Cardiac fibroblast (primary cell): ENCODE measurements at regions not wholly inside any gene's neighbourhood (a gene's known extent, or its start where the extent isn't known, plus 50 kb on each side); places are given as distances from the start of the nearest gene placed in this dataset.
"Not testable (repeated sequence)": the region's sequence is repeated elsewhere in the genome, so short reads cannot be mapped to it uniquely, and the experiment has no call there.

Experiments used
- DNase-seq, 2 donors: peaks; one replicate each; pipeline versions ENCODE4 v3.0.0 to v3.0.0-alpha.2; 2010; ENCODE audit warnings: low read depth in 2 of 2
- H3K4me3 ChIP-seq, 2 donors: replicated peaks in 1 of 2; 1 replicate in 1 of 2; 2 replicates in 1 of 2; pipeline ENCODE4 v1.5.1; 2011; ENCODE audit warnings: low read depth in 2 of 2, low read length in 2 of 2, mild to moderate bottlenecking in 2 of 2, moderate library complexity in 1 of 2
- TF ChIP-seq, protein P1 (sequence below): IDR thresholded peaks from one replicate; pipeline ENCODE4 v1.5.1; 2011; ENCODE audit warnings: low read depth, mild to moderate bottlenecking, low read length, inconsistent platforms

- peak in 1 of 2 donors; percentile 1 for DNase-seq
- H3K4me3 ChIP-seq: no peak overlapping the region
- TF ChIP-seq, protein P1, sequence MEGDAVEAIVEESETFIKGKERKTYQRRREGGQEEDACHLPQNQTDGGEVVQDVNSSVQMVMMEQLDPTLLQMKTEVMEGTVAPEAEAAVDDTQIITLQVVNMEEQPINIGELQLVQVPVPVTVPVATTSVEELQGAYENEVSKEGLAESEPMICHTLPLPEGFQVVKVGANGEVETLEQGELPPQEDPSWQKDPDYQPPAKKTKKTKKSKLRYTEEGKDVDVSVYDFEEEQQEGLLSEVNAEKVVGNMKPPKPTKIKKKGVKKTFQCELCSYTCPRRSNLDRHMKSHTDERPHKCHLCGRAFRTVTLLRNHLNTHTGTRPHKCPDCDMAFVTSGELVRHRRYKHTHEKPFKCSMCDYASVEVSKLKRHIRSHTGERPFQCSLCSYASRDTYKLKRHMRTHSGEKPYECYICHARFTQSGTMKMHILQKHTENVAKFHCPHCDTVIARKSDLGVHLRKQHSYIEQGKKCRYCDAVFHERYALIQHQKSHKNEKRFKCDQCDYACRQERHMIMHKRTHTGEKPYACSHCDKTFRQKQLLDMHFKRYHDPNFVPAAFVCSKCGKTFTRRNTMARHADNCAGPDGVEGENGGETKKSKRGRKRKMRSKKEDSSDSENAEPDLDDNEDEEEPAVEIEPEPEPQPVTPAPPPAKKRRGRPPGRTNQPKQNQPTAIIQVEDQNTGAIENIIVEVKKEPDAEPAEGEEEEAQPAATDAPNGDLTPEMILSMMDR: no peak
Observed at GRCh38 chr7:27032839-27033238, 63.0 kb downstream of the HOXA1 start.

GRCh38 chr7:27031289-27032172, 64.3 kb downstream of the HOXA1 start:
- H3K4me3 ChIP-seq: no peak overlapping the region
- DNase-seq: peak; percentile 38 to 52
- TF ChIP-seq, protein P1: no peak

- H3K4me3 ChIP-seq: no peak overlapping the region
- DNase-seq: no peak
- TF ChIP-seq, protein P1: no peak
Observed at GRCh38 chr7:27030393-27031050, 65.3 kb downstream of the HOXA1 start.

DNA sequence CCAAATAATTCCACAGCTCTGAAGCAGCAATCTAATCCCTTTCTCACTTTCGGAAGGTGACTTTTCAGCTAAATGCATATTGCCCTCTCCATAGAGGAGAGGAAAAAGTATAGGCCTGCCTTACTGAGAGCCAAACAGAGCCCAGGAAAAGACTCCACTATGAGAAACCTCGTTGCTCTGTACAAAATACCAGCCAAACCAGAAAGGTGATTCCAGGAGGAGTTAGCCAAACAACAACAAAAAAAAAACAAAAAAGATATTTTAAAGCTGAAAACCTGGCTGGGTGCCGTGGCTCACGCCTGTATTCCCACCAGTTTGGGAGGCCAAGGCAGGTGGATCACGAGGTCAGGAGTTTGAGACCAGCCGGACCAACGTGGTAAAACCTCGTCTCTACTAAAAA, 70.5 kb downstream of the HOXA1 start:
- H3K4me3 ChIP-seq: no peak overlapping the region
- TF ChIP-seq, protein P1: no peak
- DNase-seq: no peak

DNA sequence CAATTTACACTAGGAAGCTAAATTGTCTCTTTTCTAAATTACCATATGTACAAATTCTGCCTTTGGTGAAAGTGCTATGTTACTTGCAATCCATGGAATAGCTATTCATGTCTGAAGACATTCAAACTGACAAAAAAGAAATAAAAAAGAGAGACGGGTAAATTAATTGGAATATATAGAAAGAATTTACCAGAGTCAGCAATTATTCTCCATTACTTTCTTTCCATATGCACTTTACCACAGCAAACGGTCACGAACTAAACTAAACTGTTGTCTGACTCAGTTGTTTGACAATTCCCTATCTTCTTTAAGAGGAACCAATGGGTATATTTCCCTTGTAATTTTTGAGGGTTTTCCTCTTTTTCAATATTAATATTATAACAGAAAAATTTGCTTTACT, 85.7 kb downstream of the HOXA1 start:
- TF ChIP-seq, protein P1: no peak
- DNase-seq: no peak
- no peak overlapping the region for H3K4me3 ChIP-seq

- TF ChIP-seq, protein P1: no peak
- no peak overlapping the region for H3K4me3 ChIP-seq
- no peak for DNase-seq
Observed at GRCh38 chr7:27000496-27000895, 95.3 kb downstream of the HOXA1 start.

- not testable (repeated sequence) for DNase-seq, H3K4me3 ChIP-seq
Observed at GRCh38 chr7:26998284-26998683, 97.5 kb downstream of the HOXA1 start.
